ENCODE measurements at regions not wholly inside any gene's neighbourhood (a gene's known extent, or its start where the extent isn't known, plus 50 kb on each side); places are given as distances from the start of the nearest gene placed in this dataset.

DNA sequence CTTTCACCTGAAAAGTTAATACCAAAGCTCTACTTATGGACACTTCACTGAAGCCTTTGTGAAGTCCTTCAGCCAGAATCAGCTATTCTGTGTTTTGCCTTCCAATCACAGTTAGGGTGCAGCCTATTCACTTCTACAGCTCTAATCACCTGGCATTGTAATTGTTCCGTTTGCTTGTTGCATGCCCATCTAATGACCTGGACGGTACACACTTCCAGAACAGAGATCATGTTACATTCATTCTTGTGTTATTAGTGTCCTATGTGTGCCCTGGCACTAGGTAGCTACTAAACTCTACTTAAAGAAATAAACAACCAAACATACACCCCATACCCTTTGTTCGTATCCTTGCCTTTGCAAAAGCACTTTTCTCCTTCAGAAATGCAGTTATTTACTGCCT is 1162.9 kb upstream of the WWC1 start:
- TF ChIP-seq, protein P1, sequence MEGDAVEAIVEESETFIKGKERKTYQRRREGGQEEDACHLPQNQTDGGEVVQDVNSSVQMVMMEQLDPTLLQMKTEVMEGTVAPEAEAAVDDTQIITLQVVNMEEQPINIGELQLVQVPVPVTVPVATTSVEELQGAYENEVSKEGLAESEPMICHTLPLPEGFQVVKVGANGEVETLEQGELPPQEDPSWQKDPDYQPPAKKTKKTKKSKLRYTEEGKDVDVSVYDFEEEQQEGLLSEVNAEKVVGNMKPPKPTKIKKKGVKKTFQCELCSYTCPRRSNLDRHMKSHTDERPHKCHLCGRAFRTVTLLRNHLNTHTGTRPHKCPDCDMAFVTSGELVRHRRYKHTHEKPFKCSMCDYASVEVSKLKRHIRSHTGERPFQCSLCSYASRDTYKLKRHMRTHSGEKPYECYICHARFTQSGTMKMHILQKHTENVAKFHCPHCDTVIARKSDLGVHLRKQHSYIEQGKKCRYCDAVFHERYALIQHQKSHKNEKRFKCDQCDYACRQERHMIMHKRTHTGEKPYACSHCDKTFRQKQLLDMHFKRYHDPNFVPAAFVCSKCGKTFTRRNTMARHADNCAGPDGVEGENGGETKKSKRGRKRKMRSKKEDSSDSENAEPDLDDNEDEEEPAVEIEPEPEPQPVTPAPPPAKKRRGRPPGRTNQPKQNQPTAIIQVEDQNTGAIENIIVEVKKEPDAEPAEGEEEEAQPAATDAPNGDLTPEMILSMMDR (IDR thresholded peaks at IDR 0.05; ENCODE audit: insufficient read depth, low read length, poor library complexity, severe bottlenecking): no peak
- no peak for TF ChIP-seq EZH2phosphoT487 (conservative IDR thresholded peaks at IDR 0.05; ENCODE audit: low read length)

Measured in SU-DHL-6 (cell line).